Activated T-cell treated with anti-CD3 and anti-CD28 coated beads, Interleukin-2, amount 50 U/mL, for 72 hours (primary cell): ENCODE measurements at regions not wholly inside any gene's neighbourhood (a gene's known extent, or its start where the extent isn't known, plus 50 kb on each side); places are given as distances from the start of the nearest gene placed in this dataset.
A peak's percentile ranks its signal among the peaks of the same experiment; 100 is the strongest.
"Not testable (repeated sequence)": the region's sequence is repeated elsewhere in the genome, so short reads cannot be mapped to it uniquely, and the experiment has no call there.

Source experiments
- ATAC-seq, 2 donors: fragments of 150-1000 bp; cut with Tn5 transposase; replicated peaks in 1 of 2; 2 replicates each; pipeline ENCODE4 v1.10.0; 2021; ENCODE audit warnings: moderate library complexity in 2 of 2, mild to moderate bottlenecking in 1 of 2
- DNase-seq, 2 donors: peaks; one replicate each; pipeline ENCODE4 v3.0.0; 2021 to 2022; ENCODE audit warnings: mixed read lengths in 1 of 2
- H3K27ac Mint-ChIP-seq: one replicate; pipeline ENCODE4 v1.8.0; 2022; ENCODE audit warnings: mild to moderate bottlenecking, moderate library complexity, mixed read lengths
- H3K27me3 Mint-ChIP-seq: one replicate; pipeline ENCODE4 v1.8.0; 2022; ENCODE audit warnings: low read depth, mixed read lengths
- H3K36me3 Mint-ChIP-seq, 2 donors: one replicate each; pipeline ENCODE4 v1.8.0; 2022; ENCODE audit warnings: mixed read lengths in 2 of 2, mild to moderate bottlenecking in 1 of 2; ENCODE audit not compliant: insufficient read depth in 2 of 2
- H3K4me1 Mint-ChIP-seq: one replicate; pipeline ENCODE4 v1.8.0; 2022; ENCODE audit warnings: low read depth, mixed read lengths
- H3K4me3 Mint-ChIP-seq, 2 donors: one replicate each; pipeline ENCODE4 v1.8.0; 2022; ENCODE audit warnings: mild to moderate bottlenecking in 2 of 2, mixed read lengths in 2 of 2, moderate library complexity in 2 of 2
- H3K9me3 Mint-ChIP-seq, 2 donors: one replicate each; pipeline ENCODE4 v1.8.0; 2022; ENCODE audit warnings: mixed read lengths in 2 of 2

- H3K27ac Mint-ChIP-seq, DNase-seq, H3K4me3 Mint-ChIP-seq, H3K36me3 Mint-ChIP-seq, ATAC-seq, H3K27me3 Mint-ChIP-seq, H3K4me1 Mint-ChIP-seq: not testable (repeated sequence)
- H3K9me3 Mint-ChIP-seq, result peaks cover 1 to 12% of the 10 kb centered on the region in 2 donors
These were observed 237.7 kb upstream of the GNPDA2 start for GRCh38 chr4:44964086-44964485.

GRCh38 chr4:44961001-44961755 lies 234.8 kb upstream of the GNPDA2 start:
- DNase-seq (no peak), ATAC-seq (no peak)
- H3K9me3 Mint-ChIP-seq, result peaks cover 5 to 13% of the 10 kb centered on the region in 2 donors
- peaks cover 0 to 2% of the 10 kb centered on the region in 2 donors for H3K36me3 Mint-ChIP-seq
- H3K4me1 Mint-ChIP-seq, result no peaks in the 10 kb centered on the region
- no peak overlapping the region for H3K4me3 Mint-ChIP-seq
- no peak overlapping the region for H3K27ac Mint-ChIP-seq
- no peaks in the 10 kb centered on the region for H3K27me3 Mint-ChIP-seq

DNA sequence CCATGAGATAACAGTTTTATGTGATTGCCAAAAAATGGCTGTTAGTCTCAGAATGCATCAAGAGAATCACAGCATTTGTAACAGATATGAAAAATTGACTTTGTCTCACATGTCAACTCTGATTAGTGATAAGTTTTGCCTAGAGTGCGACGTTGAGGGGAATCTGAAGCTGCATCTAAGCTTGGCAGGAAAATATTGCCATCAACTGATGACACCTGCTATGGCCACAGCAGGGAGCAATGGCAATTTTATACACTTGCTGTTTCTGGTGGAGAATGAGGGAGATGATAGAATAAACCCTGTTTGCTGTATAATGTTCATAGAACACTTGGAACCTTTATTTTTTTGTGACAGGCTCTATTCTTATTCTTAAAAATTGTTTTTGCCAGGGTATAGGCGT lies 205.4 kb upstream of the GNPDA2 start:
- Mint-ChIP-seq H3K9me3 (no peaks in the 10 kb centered on the region), H3K4me1 (no peaks in the 10 kb centered on the region), H3K27ac (no peak overlapping the region), H3K4me3 (no peak overlapping the region), H3K36me3 (no peaks in the 10 kb centered on the region), H3K27me3 (no peaks in the 10 kb centered on the region)
- ATAC-seq, result no peak
- no peak for DNase-seq

GRCh38 chr4:44928785-44929184 lies 202.4 kb upstream of the GNPDA2 start:
- H3K36me3 Mint-ChIP-seq, result no peaks in the 10 kb centered on the region
- no peak overlapping the region for H3K4me3 Mint-ChIP-seq
- H3K4me1 Mint-ChIP-seq, result no peaks in the 10 kb centered on the region
- no peak overlapping the region for H3K27ac Mint-ChIP-seq
- ATAC-seq (no peak), DNase-seq (no peak)
- H3K27me3 Mint-ChIP-seq, result no peaks in the 10 kb centered on the region
- no peaks in the 10 kb centered on the region for H3K9me3 Mint-ChIP-seq

- ATAC-seq (no peak), DNase-seq (no peak)
- Mint-ChIP-seq H3K27me3 (no peaks in the 10 kb centered on the region), H3K9me3 (no peaks in the 10 kb centered on the region), H3K4me1 (no peaks in the 10 kb centered on the region), H3K36me3 (no peaks in the 10 kb centered on the region), H3K4me3 (no peak overlapping the region), H3K27ac (no peak overlapping the region)
These were observed 201.3 kb upstream of the GNPDA2 start for GRCh38 chr4:44927399-44928380.

GRCh38 chr4:44916411-44916810 lies 190.1 kb upstream of the GNPDA2 start:
- no peaks in the 10 kb centered on the region for H3K4me1 Mint-ChIP-seq
- H3K9me3 Mint-ChIP-seq, result peaks cover 0 to 1% of the 10 kb centered on the region in 2 donors
- H3K36me3 Mint-ChIP-seq, result no peaks in the 10 kb centered on the region
- peak overlapping the region in 1 of 2 donors; percentile 72 for H3K4me3 Mint-ChIP-seq
- ATAC-seq, result no peak
- no peaks in the 10 kb centered on the region for H3K27me3 Mint-ChIP-seq
- no peak overlapping the region for H3K27ac Mint-ChIP-seq
- no peak for DNase-seq

DNA sequence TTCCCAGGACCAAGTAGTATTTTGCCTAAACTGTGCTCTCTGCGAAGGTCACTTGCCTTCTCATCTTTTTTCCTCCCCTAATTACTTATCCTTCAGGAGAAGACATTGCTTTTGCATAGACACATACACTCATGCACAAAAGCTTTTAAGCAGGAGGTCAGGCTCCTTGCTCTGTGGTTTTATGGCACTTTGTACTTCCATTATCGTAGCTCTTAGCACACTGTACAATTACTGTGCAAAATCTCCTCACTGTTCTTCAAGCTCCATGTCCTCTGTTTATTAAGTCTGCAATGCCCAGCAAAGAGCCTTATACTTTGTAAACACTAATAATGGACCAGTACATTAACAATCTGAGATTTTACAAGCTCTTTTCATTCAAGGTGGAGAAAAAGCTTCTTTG lies 188.4 kb upstream of the GNPDA2 start:
- Mint-ChIP-seq H3K36me3 (no peaks in the 10 kb centered on the region), H3K27me3 (no peaks in the 10 kb centered on the region), H3K4me1 (no peaks in the 10 kb centered on the region), H3K4me3 (no peak overlapping the region), H3K27ac (no peak overlapping the region), H3K9me3 (peaks cover 0 to 1% of the 10 kb centered on the region in 2 donors)
- DNase-seq (no peak), ATAC-seq (no peak)

DNA sequence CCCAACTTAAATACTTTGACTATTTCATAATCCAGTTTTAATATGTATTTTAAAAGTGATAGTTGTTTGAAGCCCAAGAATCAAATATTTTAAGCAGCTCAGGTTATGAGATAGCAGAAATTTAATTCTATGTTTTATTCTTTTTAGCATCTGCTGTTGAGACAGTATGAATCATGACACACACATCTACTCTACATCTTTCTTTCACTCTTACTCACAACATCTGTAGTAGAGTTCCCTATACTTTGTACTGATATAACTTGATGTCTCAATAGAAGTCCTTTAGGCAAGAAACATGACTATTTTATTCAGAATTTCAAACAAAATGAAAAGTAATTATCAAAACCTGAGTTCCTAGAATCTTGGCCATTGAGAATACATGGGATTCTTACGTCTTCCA lies 187.9 kb upstream of the GNPDA2 start:
- no peak for ATAC-seq
- DNase-seq, result no peak
- H3K9me3 Mint-ChIP-seq, result peaks cover 0 to 1% of the 10 kb centered on the region in 2 donors
- H3K36me3 Mint-ChIP-seq, result no peaks in the 10 kb centered on the region
- no peak overlapping the region for H3K27ac Mint-ChIP-seq
- no peaks in the 10 kb centered on the region for H3K27me3 Mint-ChIP-seq
- no peaks in the 10 kb centered on the region for H3K4me1 Mint-ChIP-seq
- H3K4me3 Mint-ChIP-seq, result no peak overlapping the region

GRCh38 chr4:44912980-44913379 lies 186.6 kb upstream of the GNPDA2 start:
- H3K4me3 Mint-ChIP-seq, result no peak overlapping the region
- no peak for ATAC-seq
- H3K27me3 Mint-ChIP-seq, result no peaks in the 10 kb centered on the region
- no peak overlapping the region for H3K27ac Mint-ChIP-seq
- no peaks in the 10 kb centered on the region for H3K4me1 Mint-ChIP-seq
- no peaks in the 10 kb centered on the region for H3K9me3 Mint-ChIP-seq
- DNase-seq, result no peak
- H3K36me3 Mint-ChIP-seq, result no peaks in the 10 kb centered on the region

- Mint-ChIP-seq H3K4me1 (no peaks in the 10 kb centered on the region), H3K9me3 (peaks cover 0 to 2% of the 10 kb centered on the region in 2 donors), H3K27me3 (no peaks in the 10 kb centered on the region), H3K36me3 (no peaks in the 10 kb centered on the region), H3K4me3 (no peak overlapping the region), H3K27ac (no peak overlapping the region)
- no peak for DNase-seq
- no peak for ATAC-seq
These were observed 182.2 kb upstream of the GNPDA2 start for GRCh38 chr4:44908565-44908964.

DNA sequence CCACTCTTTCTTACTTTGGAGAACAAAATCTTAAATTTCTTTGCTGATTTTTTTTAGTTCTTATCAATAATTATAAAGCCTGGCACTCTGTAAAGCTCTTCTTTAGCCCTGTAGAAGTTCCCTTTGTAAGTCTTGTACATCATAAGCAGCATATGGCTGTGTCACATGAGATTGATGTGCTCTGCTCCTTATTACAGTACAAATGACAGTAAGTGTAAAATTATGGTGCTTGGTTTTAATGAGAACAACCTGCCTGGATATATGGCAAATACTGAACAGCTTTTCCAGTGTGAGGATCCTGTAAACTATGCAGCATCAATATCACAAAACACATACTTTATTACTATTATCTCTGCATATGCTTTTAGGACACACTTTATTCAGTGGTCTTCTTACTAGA lies 145.9 kb upstream of the GNPDA2 start:
- DNase-seq (no peak), ATAC-seq (no peak)
- Mint-ChIP-seq H3K36me3 (no peaks in the 10 kb centered on the region), H3K27ac (no peak overlapping the region), H3K4me1 (no peaks in the 10 kb centered on the region), H3K9me3 (peaks cover 0 to 2% of the 10 kb centered on the region in 2 donors), H3K27me3 (no peaks in the 10 kb centered on the region), H3K4me3 (no peak overlapping the region)

DNA sequence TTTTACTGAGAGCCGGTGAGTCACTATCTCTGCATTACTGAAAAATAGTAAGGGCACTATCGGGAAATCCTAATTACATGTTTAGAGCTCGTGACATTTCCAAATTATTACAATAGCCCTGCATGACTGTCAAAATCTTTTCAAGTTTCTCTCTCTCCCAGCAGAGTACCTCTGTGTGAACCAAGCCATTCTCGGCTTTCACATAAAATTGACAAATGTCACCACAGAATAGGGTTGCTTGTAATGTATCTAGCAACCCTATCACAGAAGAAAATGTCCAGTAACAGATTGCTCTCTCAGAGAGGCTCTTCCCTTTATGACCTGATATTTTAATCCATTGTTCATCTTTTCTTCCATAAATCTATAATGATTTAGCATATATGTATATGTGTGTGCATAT lies 144.8 kb upstream of the GNPDA2 start:
- Mint-ChIP-seq H3K36me3 (no peaks in the 10 kb centered on the region), H3K27ac (no peak overlapping the region), H3K4me1 (no peaks in the 10 kb centered on the region), H3K9me3 (peaks cover 0 to 2% of the 10 kb centered on the region in 2 donors), H3K4me3 (no peak overlapping the region), H3K27me3 (no peaks in the 10 kb centered on the region)
- DNase-seq, result no peak
- no peak for ATAC-seq

GRCh38 chr4:44869985-44870384 lies 143.6 kb upstream of the GNPDA2 start:
- no peaks in the 10 kb centered on the region for H3K27me3 Mint-ChIP-seq
- H3K9me3 Mint-ChIP-seq, result peaks cover 0 to 2% of the 10 kb centered on the region in 2 donors
- H3K4me1 Mint-ChIP-seq, result no peaks in the 10 kb centered on the region
- H3K4me3 Mint-ChIP-seq, result no peak overlapping the region
- ATAC-seq (no peak), DNase-seq (no peak)
- no peaks in the 10 kb centered on the region for H3K36me3 Mint-ChIP-seq
- H3K27ac Mint-ChIP-seq, result no peak overlapping the region
